H1 (cell line): ENCODE measurements at regions not wholly inside any gene's neighbourhood (a gene's known extent, or its start where the extent isn't known, plus 50 kb on each side); places are given as distances from the start of the nearest gene placed in this dataset.
A peak's percentile ranks its signal among the peaks of the same experiment; 100 is the strongest.

ENCODE experiments used
- CTCF ChIA-PET: fragments of 300-600 bp; sonication (Branson Sonifier 250); formaldehyde crosslinking; loops from one replicate; lab custom pipeline; 2021; ENCODE audit not compliant: partially characterized antibody; lab: Charles Lee
- POLR2A ChIA-PET: fragments of 300-600 bp; sonication (Branson Sonifier 250); formaldehyde crosslinking; loops from one replicate; lab custom pipeline; 2021; ENCODE audit warnings: inconsistent platforms; ENCODE audit not compliant: partially characterized antibody; lab: Charles Lee
- DNase-seq, 2 experiments: peaks; one replicate each; pipeline versions ENCODE4 v3.0.0 to v3.0.0-alpha.2; 2010 to 2022; ENCODE audit warnings: low spot score in 2 of 2, low read depth in 1 of 2, mixed read lengths in 1 of 2
- FAIRE-seq: peaks from 2 replicates; lab custom pipeline; 2011; peaks lifted over from hg19 to GRCh38; lab: Jason Lieb, UNC
- H2AFZ ChIP-seq: 2 replicates; pipeline ENCODE4 v1.8.1; 2012; ENCODE audit warnings: low read length, inconsistent platforms
- H2AK5ac ChIP-seq: 2 replicates; pipeline ENCODE4 v1.6.1; 2013; ENCODE audit warnings: low read depth, low read length
- H2BK120ac ChIP-seq: replicated peaks from 2 replicates; pipeline ENCODE3; 2013; ENCODE audit warnings: low read depth, low read length, inconsistent platforms
- H2BK12ac ChIP-seq: 2 replicates; pipeline ENCODE4 v1.6.1; 2013; ENCODE audit warnings: low read depth, low read length
- H2BK15ac ChIP-seq: 2 replicates; pipeline ENCODE4 v1.6.1; 2013; ENCODE audit warnings: low read length
- H2BK20ac ChIP-seq: 2 replicates; pipeline ENCODE4 v1.6.1; 2013; ENCODE audit warnings: low read length
- H2BK5ac ChIP-seq: 2 replicates; pipeline ENCODE4 v1.6.1; 2013; ENCODE audit warnings: low read depth, low read length
- H3K14ac ChIP-seq: 2 replicates; pipeline ENCODE4 v1.6.1; 2013; ENCODE audit warnings: inconsistent platforms; ENCODE audit not compliant: insufficient read length
- H3K18ac ChIP-seq: 2 replicates; pipeline ENCODE4 v1.6.1; 2013; ENCODE audit warnings: low read length; ENCODE audit errors: extremely low read depth
- H3K23ac ChIP-seq: 2 replicates; pipeline ENCODE4 v1.6.1; 2013; ENCODE audit warnings: inconsistent platforms; ENCODE audit not compliant: insufficient read length
- H3K23me2 ChIP-seq: 2 replicates; pipeline ENCODE4 v1.6.1; 2013; ENCODE audit warnings: low read depth, low read length
- H3K27ac ChIP-seq: 2 replicates; pipeline ENCODE4 v1.6.1; 2011; ENCODE audit warnings: low read depth, low read length, inconsistent platforms
- H3K27me3 ChIP-seq, 4 experiments: replicated peaks in 1 of 4; 1 replicate in 1 of 4; 2 replicates in 3 of 4; pipeline versions ENCODE4 v1.6.1 to v1.8.1; 2011 to 2013; ENCODE audit warnings: low read length in 3 of 4, mild to moderate bottlenecking in 3 of 4, inconsistent platforms in 2 of 4, mixed read lengths in 2 of 4, moderate library complexity in 1 of 4; ENCODE audit not compliant: control insufficient read depth in 3 of 4, insufficient read depth in 3 of 4; ENCODE audit errors: extremely low read depth in 1 of 4
- H3K36me3 ChIP-seq, 4 experiments: 2 replicates each; pipeline versions ENCODE4 v1.6.1 to v1.8.1; 2011 to 2013; ENCODE audit warnings: mild to moderate bottlenecking in 4 of 4, low read length in 3 of 4, moderate library complexity in 2 of 4, control low read depth in 1 of 4, inconsistent platforms in 1 of 4; ENCODE audit not compliant: insufficient read depth in 4 of 4, control insufficient read depth in 2 of 4
- H3K4ac ChIP-seq: replicated peaks from 2 replicates; pipeline ENCODE3; 2013; ENCODE audit warnings: low read length, low read depth, mixed read lengths, inconsistent platforms; ENCODE audit not compliant: insufficient read length
- H3K4me1 ChIP-seq, 4 experiments: replicated peaks in 1 of 4; 1 replicate in 1 of 4; 2 replicates in 3 of 4; pipeline versions ENCODE4 v1.6.1 to v1.8.1; 2011 to 2013; ENCODE audit warnings: low read length in 3 of 4, inconsistent platforms in 2 of 4, mixed read lengths in 1 of 4; ENCODE audit not compliant: insufficient read depth in 4 of 4, control insufficient read depth in 3 of 4
- H3K4me2 ChIP-seq, 2 experiments: 2 replicates each; pipeline versions ENCODE4 v1.6.1 to v1.8.1; 2011 to 2013; ENCODE audit warnings: low read depth in 2 of 2, low read length in 2 of 2, control low read depth in 1 of 2, inconsistent platforms in 1 of 2, mild to moderate bottlenecking in 1 of 2; ENCODE audit not compliant: insufficient read depth in 1 of 2
- H3K4me3 ChIP-seq, 4 experiments: fragments of 200-600, 300-600 bp in 1 of 4; sonication (generic), shearing (Covaris generic), sonication (Bioruptor Twin) in 1 of 4; 2 replicates each; pipeline versions ENCODE4 v1.5.1 to v1.8.1; 2011 to 2016; ENCODE audit warnings: low read length in 4 of 4, low read depth in 3 of 4, control low read depth in 2 of 4, inconsistent platforms in 2 of 4, mild to moderate bottlenecking in 2 of 4, mixed read lengths in 1 of 4, moderate library complexity in 1 of 4; ENCODE audit not compliant: insufficient read depth in 2 of 4; ENCODE audit errors: extremely low read depth in 1 of 4
- H3K56ac ChIP-seq: replicated peaks from 2 replicates; pipeline ENCODE3; 2013; ENCODE audit warnings: low read depth, mild to moderate bottlenecking, mixed read lengths, low read length, inconsistent platforms; ENCODE audit not compliant: insufficient read length
- H3K79me1 ChIP-seq: 2 replicates; pipeline ENCODE4 v1.6.1; 2013; ENCODE audit warnings: low read depth, low read length, control low read depth
- H3K79me2 ChIP-seq, 2 experiments: 2 replicates each; pipeline versions ENCODE4 v1.6.1 to v1.8.1; 2012 to 2013; ENCODE audit warnings: low read length in 2 of 2, mild to moderate bottlenecking in 2 of 2, inconsistent platforms in 1 of 2; ENCODE audit not compliant: insufficient read depth in 2 of 2, control insufficient read depth in 1 of 2
- H3K9ac ChIP-seq, 4 experiments: replicated peaks in 1 of 4; 1 replicate in 1 of 4; 2 replicates in 3 of 4; pipeline versions ENCODE4 v1.6.1 to v1.8.1; 2011 to 2013; ENCODE audit warnings: low read depth in 3 of 4, low read length in 3 of 4, control low read depth in 2 of 4, mild to moderate bottlenecking in 2 of 4, moderate library complexity in 2 of 4, inconsistent platforms in 1 of 4; ENCODE audit errors: extremely low read depth in 1 of 4
- H3K9me3 ChIP-seq, 2 experiments: 2 replicates each; pipeline versions ENCODE4 v1.6.1 to v1.8.1; 2012 to 2013; ENCODE audit warnings: mild to moderate bottlenecking in 2 of 2, moderate library complexity in 2 of 2, control low read depth in 1 of 2, inconsistent platforms in 1 of 2, low read depth in 1 of 2, low read length in 1 of 2, mixed read lengths in 1 of 2; ENCODE audit not compliant: insufficient read depth in 2 of 2
- H4K20me1 ChIP-seq, 2 experiments: replicated peaks in 1 of 2; 2 replicates each; pipeline versions ENCODE3 to v1.8.1; 2011 to 2013; ENCODE audit warnings: inconsistent platforms in 2 of 2, low read length in 2 of 2, mild to moderate bottlenecking in 1 of 2; ENCODE audit not compliant: insufficient read depth in 2 of 2, control insufficient read depth in 1 of 2
- H4K5ac ChIP-seq: 2 replicates; pipeline ENCODE4 v1.6.1; 2013; ENCODE audit warnings: low read length, low read depth, mixed read lengths, inconsistent platforms; ENCODE audit not compliant: insufficient read length
- H4K8ac ChIP-seq: 2 replicates; pipeline ENCODE4 v1.8.0; 2013; ENCODE audit warnings: mild to moderate bottlenecking, moderate library complexity, low read length, inconsistent platforms; ENCODE audit not compliant: insufficient read depth; ENCODE audit errors: extremely low read depth
- H4K91ac ChIP-seq: replicated peaks from 2 replicates; pipeline ENCODE3; 2013; ENCODE audit warnings: low read length, mixed read lengths, inconsistent platforms; ENCODE audit not compliant: insufficient read length
- EGR1 ChIP-seq: IDR thresholded peaks from 2 replicates; pipeline ENCODE4 v1.6.1; 2011; ENCODE audit warnings: low read depth, low read length, borderline replicate concordance
- SP1 ChIP-seq: IDR thresholded peaks from 2 replicates; pipeline ENCODE4 v1.6.1; 2011; ENCODE audit warnings: low read depth, low read length
- SUZ12 ChIP-seq: fragments of 200-600 bp; sonication (generic); IDR thresholded peaks from 2 replicates; pipeline ENCODE4 v1.6.1; 2012; ENCODE audit warnings: mild to moderate bottlenecking, inconsistent platforms, low read length, moderate library complexity, mixed read lengths
- TAF1 ChIP-seq: IDR thresholded peaks from 2 replicates; pipeline ENCODE4 v1.6.1; 2011; ENCODE audit warnings: mild to moderate bottlenecking, low read depth, low read length
- TBP ChIP-seq: IDR thresholded peaks from 2 replicates; pipeline ENCODE4 v1.6.1; 2011; ENCODE audit warnings: low read depth, low read length, improper control_type of control experiment
- WGBS, 2 experiments: shearing (Covaris generic) in 1 of 2; methylation state at CpG; one replicate each; pipeline versions ENCODE4 v1.1.6 to v1.1.7; 2013 to 2015; ENCODE audit warnings: low lambda C conversion rate in 2 of 2, mixed read lengths in 2 of 2, inconsistent platforms in 1 of 2, low coverage in 1 of 2, missing lambda C conversion rate in 1 of 2; ENCODE audit not compliant: insufficient replicate concordance in 2 of 2, insufficient coverage in 1 of 2, insufficient read length in 1 of 2; ENCODE audit errors: extremely low coverage in 1 of 2, missing lambda C conversion rate in 1 of 2; 5-methylcytosine and 5-hydroxymethylcytosine counted together

GRCh38 chr19:28444362-28444761, 768.6 kb downstream of the UQCRFS1 start:
- Histone ChIP-seq H2BK12ac (0 out of 2 replicates have a peak overlapping the region, but pooled peaks have one; percentile 13), H3K23me2 (no peaks in the 10 kb centered on the region), H2BK15ac (no peak overlapping the region; the same call in 1 of the 2 replicates), H2BK5ac (peak overlapping the region; percentile 13; the same call in 1 of the 2 replicates), H3K4me2 (no peak overlapping the region), H2AK5ac (peak overlapping the region; percentile 18; the same call in 1 of the 2 replicates), H3K79me2 (no peaks in the 10 kb centered on the region), H3K36me3 (no peaks in the 10 kb centered on the region), H2BK120ac (no peak overlapping the region), H3K9ac (no peak overlapping the region), H3K23ac (no peak overlapping the region), H3K4ac (no peak overlapping the region), H3K4me3 (no peak overlapping the region), H3K4me1 (peaks cover 3 to 17% (median 8%) of the 10 kb centered on the region in 4 experiments; a peak in 5 of 7 replicates), H3K9me3 (no peaks in the 10 kb centered on the region), H3K79me1 (no peaks in the 10 kb centered on the region), H2BK20ac (0 out of 2 replicates have a peak overlapping the region, but pooled peaks have one; percentile 35), H4K91ac (peak overlapping the region; percentile 32), H3K18ac (peak overlapping the region; percentile 15; the same call in 1 of the 2 replicates), H3K14ac (no peak overlapping the region), H4K20me1 (no peaks in the 10 kb centered on the region), H2AFZ (no peak overlapping the region), H3K27ac (no peak overlapping the region), H3K56ac (no peak overlapping the region), H3K27me3 (no peaks in the 10 kb centered on the region), H4K8ac (no peak overlapping the region), H4K5ac (no peak overlapping the region)
- DNase-seq (no peak), FAIRE-seq (no peak)
- WGBS, 2 experiments, result 85% methylated on average over 4 of the region's 4 CpGs; no CpG with 5 or more reads in 1 of the 2 experiments
- no peak for TF ChIP-seq SP1
- TF ChIP-seq TBP, result no peak
- no peak for TF ChIP-seq TAF1
- TF ChIP-seq SUZ12, result no peak
- no peak for TF ChIP-seq EGR1
- CTCF ChIA-PET, result interaction anchor here (0.6 kb wide), 1 partner anchor 88 kb away, joined by 4 read pairs; no protein-coding TSS in a partner anchor
- POLR2A ChIA-PET, result interaction anchor here (1.0 to 1.6 kb wide), 2 partner anchors 18 to 20 kb away, joined by 3 to 5 read pairs; no protein-coding TSS in a partner anchor
